Kidney epithelial cell (primary cell): ENCODE measurements at regions not wholly inside any gene's neighbourhood (a gene's known extent, or its start where the extent isn't known, plus 50 kb on each side); places are given as distances from the start of the nearest gene placed in this dataset.

Experiments used
- DNase-seq: peaks from one replicate; pipeline ENCODE4 v3.0.0-alpha.2; 2010; ENCODE audit warnings: low read depth
- H3K27me3 ChIP-seq: 2 replicates; pipeline ENCODE4 v1.6.0; 2011; ENCODE audit warnings: low read length; ENCODE audit not compliant: control insufficient read depth, insufficient read depth
- H3K36me3 ChIP-seq: 2 replicates; pipeline ENCODE4 v1.5.1; 2011; ENCODE audit warnings: low read length; ENCODE audit not compliant: control insufficient read depth, insufficient read depth
- H3K4me3 ChIP-seq: 2 replicates; pipeline ENCODE4 v1.5.1; 2011; ENCODE audit warnings: low read depth, mild to moderate bottlenecking, control low read depth, low read length
- TF ChIP-seq, protein P1 (sequence below): IDR thresholded peaks from 2 replicates; pipeline ENCODE4 v1.5.1; 2011; ENCODE audit warnings: mild to moderate bottlenecking, moderate library complexity, low read length, control low read depth, inconsistent platforms; ENCODE audit not compliant: insufficient read depth, poor library complexity, severe bottlenecking

DNA sequence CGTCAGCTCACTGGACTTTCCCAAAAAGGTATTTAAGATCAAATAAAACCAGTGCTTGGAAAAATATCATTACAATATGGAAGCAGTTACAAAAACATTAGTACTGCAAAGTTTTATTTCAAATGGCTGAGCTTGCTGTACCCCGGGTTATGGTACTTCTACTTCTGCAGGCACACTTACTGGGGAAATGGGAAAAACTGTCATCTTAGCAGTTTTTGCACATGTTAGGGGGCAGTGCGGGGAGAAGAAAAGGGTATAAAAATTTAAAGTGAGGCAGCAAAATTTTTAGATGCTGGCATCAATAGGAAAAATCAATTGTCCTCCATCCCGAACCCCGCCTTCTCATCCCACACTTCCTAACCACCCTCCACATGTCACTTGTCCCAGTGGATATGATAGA is 133.4 kb downstream of the ATG4C start:
- TF ChIP-seq, protein P1, sequence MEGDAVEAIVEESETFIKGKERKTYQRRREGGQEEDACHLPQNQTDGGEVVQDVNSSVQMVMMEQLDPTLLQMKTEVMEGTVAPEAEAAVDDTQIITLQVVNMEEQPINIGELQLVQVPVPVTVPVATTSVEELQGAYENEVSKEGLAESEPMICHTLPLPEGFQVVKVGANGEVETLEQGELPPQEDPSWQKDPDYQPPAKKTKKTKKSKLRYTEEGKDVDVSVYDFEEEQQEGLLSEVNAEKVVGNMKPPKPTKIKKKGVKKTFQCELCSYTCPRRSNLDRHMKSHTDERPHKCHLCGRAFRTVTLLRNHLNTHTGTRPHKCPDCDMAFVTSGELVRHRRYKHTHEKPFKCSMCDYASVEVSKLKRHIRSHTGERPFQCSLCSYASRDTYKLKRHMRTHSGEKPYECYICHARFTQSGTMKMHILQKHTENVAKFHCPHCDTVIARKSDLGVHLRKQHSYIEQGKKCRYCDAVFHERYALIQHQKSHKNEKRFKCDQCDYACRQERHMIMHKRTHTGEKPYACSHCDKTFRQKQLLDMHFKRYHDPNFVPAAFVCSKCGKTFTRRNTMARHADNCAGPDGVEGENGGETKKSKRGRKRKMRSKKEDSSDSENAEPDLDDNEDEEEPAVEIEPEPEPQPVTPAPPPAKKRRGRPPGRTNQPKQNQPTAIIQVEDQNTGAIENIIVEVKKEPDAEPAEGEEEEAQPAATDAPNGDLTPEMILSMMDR = no peak
- Histone ChIP-seq H3K27me3 (peaks cover 6% of the 10 kb centered on the region), H3K4me3 (no peak overlapping the region), H3K36me3 (no peaks in the 10 kb centered on the region)
- no peak for DNase-seq

- no peak overlapping the region for H3K4me3 ChIP-seq
- DNase-seq = no peak
- no peaks in the 10 kb centered on the region for H3K36me3 ChIP-seq
- H3K27me3 ChIP-seq = peaks cover 4% of the 10 kb centered on the region
- TF ChIP-seq, protein P1 = no peak
Observed at GRCh38 chr1:62917805-62918204, 133.9 kb downstream of the ATG4C start.

GRCh38 chr1:62918700-62919099 is 134.8 kb downstream of the ATG4C start:
- Histone ChIP-seq H3K36me3 (no peaks in the 10 kb centered on the region), H3K4me3 (no peak overlapping the region), H3K27me3 (peaks cover 3% of the 10 kb centered on the region)
- TF ChIP-seq, protein P1 = no peak
- DNase-seq = no peak

- TF ChIP-seq, protein P1 = no peak
- H3K4me3 ChIP-seq = no peak overlapping the region
- no peaks in the 10 kb centered on the region for H3K36me3 ChIP-seq
- peaks cover 3% of the 10 kb centered on the region for H3K27me3 ChIP-seq
- no peak for DNase-seq
Observed at GRCh38 chr1:62922006-62922405, 138.1 kb downstream of the ATG4C start.

GRCh38 chr1:62924983-62925790 is 141.3 kb downstream of the ATG4C start:
- H3K27me3 ChIP-seq = no peaks in the 10 kb centered on the region
- DNase-seq = no peak
- H3K4me3 ChIP-seq = no peak overlapping the region
- no peaks in the 10 kb centered on the region for H3K36me3 ChIP-seq
- TF ChIP-seq, protein P1 = no peak
